ENCODE measurements at regions not wholly inside any gene's neighbourhood (a gene's known extent, or its start where the extent isn't known, plus 50 kb on each side); places are given as distances from the start of the nearest gene placed in this dataset.

DNA sequence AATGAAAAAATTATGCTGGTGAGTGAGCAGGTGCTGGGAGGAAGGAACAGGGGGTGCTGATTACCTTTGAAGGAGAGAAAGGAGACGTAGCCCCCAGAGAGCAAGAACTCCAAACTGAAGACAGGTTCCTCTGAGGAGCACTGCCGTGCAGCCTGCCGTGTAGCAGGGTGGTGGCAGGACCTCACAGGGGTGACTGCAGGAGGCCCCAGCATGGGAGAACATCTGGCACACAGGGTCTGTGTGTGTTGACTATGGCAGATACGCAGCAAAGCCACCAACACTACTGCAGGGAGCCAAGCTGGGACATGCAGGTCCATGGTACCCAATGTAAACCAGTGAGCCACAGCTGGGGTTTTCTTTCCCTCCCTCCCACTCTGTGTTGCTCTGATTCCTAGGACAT is 192.1 kb upstream of the PDE1C start:
- no peak for DNase-seq

DNA sequence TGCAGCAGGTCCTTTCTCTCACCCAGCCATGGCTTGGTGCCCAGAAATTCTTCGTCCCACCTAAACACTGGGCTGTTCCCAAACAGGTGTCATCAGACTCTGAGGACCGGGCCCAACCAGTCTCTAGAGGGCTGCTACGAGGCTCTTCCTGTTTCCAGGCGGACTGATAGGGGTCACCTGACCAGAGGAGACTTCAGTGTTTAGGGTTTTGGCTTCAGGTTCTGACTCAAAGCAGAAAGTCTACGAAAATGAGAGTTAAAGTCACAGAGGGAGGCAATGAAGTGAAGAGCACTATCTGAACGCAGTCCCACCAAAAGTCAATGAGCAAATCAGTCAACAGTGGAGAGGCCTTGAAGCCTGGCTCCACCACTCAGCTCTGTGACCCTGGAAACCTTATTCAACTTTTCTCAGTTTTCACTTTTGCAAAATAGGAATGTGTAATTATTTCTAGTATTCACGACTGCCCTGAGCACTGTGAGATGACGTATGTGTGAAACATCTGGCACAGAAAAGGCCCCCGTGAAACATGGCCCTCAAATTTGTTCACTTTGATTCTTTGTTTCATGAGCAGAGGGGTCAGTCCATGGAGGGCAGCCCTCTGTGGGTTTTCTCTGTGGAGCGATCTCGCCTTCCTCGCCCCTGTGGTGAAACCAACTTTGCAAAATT is 189.9 kb upstream of the PDE1C start:
- DNase-seq = peak; percentile 6

DNA sequence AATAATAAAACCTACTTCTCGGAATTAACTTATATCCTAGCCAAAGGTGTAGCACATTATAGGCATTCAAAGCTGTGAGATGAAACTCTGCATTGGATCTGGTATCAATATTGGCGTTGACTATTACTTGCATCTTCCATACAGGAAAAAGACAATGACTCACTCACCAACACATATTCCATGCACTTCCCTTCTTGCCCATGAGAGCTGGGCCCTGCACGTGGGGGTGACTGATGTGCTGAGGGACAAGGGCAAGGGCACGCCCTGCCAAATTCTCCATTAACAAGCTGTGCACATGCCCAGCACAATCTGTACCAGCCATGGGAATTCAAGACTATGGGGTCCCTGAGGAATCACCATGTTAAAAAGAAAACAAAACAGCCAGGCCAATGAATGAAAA is 188.1 kb upstream of the PDE1C start:
- DNase-seq = no peak

DNA sequence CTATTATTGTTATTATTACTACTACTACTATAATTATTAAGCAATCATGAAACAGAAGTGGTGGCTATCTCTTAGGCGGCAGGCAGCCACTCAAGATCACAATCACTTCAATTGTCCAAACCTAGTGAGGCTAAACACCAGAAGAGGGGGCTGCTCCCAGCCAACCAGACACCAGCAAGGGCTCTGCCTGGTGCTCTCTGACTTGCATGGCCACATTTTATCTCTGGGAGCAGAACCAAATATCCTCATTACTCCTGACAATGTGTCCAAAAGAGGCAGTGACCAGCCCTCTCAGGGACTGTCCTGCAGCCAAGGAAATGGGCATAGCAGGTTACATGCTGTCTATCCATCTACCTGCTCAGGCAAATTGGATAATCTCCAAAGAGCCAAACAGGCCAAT is 187.4 kb upstream of the PDE1C start:
- DNase-seq = no peak

DNA sequence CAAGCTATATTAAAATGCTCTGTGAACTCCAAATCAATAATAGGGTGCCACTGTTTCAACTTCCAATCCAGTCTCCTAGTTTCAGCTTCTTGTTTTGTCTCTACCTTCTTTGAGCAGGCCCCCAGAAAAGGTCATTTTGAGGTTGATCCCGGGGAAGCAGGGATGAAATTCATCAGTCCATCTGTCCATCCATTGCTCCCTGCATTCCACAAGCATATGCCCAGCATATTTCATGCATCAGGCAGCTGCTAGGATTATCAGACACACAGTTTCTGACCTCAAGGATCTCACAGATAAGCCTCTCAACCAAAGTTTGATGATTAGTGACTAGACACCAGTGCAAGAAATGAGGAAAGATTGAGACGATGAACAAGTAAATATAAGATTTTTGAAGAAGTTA is 186.6 kb upstream of the PDE1C start:
- no peak for DNase-seq

DNA sequence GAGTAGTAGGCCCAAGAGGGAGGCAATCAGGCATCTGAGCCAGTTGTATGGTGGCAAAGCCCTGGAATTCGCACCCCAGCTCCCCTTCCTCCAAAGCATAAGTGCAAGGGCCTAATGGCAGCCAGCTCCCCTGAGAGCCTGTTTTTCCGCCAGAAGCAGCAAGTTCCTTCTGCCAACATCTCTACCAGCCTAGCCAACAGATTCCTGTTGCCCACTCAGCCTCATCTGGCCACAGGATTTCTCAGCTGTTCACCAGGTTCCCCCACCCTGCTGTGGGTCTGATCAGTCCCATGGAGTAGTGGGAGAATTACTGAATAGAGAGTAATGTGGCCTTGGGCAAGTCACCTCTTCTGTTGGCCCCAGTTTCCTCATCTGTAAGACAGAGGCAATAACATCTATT is 186.2 kb upstream of the PDE1C start:
- no peak for DNase-seq

DNA sequence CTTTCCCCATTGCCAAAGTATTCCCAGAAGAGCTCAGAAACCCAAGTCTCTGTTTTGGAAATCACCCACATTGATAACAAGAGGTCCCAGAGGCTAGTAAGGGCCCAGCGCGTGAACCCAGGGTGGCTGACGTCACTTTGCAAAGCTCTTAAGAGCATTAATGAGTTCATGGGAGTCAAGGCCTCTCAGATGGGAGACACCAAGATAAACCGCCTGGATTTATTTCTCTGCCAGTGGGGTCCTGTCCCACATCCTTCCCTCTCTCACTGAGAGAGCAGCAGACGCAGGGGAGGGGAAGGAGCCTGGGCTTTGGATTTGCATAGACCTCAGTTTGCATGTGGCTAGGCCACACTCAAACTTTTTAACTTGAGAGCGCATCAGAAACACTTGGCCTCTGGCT is 184.8 kb upstream of the PDE1C start:
- no peak for DNase-seq

DNA sequence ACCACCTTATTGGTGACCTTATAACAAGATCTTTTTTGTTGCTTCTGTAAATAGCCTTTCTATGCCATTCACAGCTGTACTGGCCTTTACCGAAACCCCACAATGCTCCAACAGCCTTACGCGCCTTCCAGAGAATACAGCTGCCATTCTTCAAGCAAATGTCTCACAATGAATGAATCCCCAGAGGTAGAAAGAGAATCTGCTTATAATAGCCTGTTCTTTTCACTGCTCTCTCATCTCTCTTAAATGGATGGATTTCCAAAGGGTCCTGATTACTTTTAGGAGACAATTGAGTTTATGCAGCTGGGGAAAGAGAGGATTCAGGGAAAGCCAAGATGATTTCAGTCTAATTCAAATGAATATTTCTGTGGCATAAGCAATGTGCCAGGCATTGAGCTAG is 183.1 kb upstream of the PDE1C start:
- DNase-seq = no peak

DNA sequence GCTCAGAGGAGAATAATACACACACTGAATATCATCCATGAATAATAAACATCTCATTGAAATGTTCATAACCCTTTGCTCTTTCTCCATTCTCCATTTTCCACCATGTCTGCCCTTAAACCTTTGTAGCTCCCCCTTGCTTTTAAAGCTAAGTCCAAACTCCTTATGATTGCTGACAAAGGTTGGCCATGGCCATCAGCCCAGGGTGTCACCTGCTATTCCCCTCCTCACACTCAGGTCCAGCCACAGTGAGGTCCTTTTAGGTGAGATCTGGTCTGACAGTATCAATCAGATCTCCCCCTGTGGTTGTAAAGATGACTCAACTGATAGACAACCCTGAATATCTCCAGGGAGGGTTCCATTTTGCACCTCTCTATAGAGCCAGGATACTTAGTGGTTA is 181.5 kb upstream of the PDE1C start:
- DNase-seq = no peak

DNA sequence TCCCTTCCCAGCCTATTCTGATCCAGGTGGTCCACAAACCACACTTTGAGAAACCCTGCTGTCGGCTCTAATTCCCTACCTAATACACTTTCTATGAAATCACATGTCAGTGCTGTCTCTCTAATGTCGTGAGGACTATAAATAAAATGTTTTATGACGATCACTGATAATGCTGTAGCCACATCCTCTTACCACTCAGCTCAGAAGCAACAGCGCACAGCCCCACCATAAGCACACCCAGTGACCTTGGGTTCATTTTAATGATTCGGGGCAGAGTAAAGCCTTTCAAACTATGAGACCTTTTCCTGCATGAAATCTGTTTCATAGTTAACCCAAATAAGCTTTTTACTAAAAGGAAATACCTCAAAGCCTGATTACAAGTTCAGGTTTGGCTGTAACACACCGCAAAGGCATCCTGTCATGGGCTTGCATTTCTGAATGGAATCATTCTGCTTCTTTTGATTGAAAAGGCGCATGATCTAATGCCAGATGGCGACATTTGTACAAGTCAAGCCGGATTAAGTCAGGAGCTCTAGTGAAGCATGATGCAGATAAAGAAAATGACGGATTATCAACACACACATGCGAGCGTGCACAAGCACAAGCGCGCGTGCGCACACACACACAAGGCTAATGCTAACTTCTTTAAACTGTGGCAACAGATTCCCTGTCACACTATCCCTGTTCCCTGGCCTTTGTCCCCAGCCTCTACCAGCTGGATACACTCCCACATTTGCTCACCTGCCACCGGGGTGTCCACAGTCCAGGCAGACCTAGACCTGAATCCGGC is 180.5 kb upstream of the PDE1C start:
- no peak for DNase-seq

DNA sequence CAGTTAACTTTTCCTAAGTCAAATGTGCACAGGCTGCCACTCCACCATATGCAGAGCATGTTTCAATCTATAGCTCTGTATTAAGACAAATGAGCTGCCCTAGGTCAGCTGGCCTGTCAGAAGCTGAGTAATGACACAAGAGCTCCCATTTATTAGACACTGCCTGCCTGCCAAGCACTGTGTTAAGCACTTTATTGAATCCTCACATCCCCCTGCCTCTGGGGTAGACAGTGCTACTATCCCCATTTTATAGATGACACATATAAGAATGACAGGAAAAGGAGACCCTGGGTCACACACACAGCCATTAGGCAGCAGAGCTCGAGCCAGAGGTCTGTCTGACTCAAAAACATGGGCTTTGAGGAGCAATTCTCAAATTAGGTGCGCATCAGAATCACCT is 179.8 kb upstream of the PDE1C start:
- DNase-seq = no peak

DNA sequence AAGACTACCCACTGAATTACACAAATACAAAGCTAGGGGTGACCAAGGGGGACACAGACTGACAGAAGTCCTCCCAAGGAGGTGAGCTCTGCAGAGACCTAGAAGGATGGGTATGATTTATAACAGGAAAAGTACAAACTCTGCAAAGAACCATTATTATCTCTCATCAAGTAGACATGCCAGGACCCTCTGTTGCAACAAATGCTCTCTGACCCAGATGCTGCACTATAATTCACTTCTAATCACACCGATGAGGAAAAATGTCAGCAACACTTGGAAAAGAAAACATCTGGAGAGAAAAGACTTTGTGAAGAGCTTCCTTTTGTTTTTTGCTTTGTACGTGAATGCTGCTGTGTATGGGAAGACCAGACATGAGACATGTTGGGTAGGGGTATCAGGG is 178.3 kb upstream of the PDE1C start:
- DNase-seq = no peak

DNA sequence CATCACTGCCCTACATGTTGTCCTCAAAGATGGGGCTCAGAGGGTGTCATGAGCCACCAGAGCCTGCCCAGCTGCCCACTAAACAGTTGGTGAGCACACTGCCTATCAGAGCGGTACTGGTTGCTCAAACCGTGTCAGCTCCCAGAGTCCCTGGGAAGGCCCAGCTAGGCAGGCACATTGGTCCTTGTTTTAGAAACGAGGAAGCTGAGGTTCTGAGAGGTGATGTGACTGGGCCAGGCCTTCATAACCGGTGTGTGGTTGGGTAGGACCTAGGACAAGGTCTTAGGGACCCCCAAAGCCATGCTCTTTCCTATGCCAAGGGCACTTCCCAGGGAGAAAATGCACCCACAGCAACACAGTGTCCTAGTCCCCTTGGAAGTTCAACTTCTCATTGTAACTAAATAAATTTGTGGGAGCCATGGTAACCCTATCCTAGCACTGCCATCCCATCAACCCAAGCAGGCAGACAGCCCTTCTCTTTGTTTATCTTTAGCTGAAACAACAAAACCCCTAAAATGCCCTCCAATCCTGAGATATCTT is 174.7 kb upstream of the PDE1C start:
- DNase-seq = no peak

DNA sequence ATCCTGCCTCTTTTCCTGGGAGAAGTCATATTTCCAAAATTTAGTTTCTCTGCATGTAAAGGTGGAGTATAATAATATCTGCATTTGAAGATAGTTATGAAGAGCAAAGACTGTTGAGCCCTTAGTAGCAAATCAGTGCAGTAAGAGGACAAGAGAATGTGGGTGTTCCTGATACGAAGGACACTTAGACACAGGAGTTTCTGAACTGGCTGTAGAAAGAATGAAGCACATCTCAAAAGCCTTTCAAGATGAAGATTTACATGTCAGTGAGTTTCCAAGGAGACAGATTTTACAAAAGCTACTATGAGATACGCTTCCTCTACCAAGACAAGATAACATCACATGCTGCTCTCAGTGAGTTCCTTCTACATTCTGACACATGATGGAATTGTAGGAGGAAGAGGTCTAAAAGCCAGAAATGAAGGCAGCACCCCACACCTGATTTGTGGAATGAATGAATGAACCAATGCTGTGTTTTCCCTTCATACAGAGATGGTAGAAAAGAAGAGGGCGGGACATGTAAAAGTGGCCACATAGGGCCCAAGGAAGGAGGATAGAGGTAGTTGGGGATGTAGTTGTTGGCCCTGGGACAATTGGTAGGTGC is 173.6 kb upstream of the PDE1C start:
- DNase-seq = no peak

DNA sequence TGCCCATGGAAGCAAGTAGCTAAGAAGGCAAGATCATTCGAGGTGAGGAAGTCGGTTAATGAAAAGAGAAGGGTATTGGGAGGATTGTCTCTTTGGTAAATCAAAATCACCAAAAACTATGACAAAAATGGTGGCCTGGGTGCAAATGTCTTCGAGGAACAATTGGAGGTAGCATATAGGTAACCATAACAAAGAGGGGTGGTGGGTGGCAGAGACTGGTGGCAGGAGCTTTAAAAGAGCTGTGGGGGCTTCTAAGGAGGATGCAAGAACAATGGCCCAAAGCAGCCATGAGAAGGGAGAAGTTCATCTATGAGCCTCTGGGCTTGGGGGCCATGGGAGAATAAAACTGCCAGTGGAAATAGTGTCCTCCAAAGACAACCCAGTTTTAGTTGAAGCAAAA is 172.2 kb upstream of the PDE1C start:
- no peak for DNase-seq

DNA sequence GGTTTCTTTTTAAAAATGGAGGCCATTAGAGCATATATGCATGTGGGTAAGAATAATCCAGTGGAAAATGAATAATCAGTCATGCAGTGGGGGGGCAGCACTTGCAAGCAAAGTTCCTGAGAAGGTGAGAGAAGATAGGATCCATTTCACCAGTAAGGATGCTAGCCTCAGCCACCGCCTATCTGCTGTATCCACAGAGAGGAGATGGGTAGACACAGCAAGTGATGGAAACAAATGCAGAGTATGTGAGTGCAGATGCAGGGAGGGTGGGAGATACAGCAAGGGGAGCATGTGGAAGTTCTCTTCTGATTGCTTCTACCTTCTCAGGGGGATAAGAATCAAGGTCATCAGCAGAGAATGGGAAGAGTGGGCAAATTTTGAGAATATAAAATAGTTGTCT is 171.4 kb upstream of the PDE1C start:
- no peak for DNase-seq

DNA sequence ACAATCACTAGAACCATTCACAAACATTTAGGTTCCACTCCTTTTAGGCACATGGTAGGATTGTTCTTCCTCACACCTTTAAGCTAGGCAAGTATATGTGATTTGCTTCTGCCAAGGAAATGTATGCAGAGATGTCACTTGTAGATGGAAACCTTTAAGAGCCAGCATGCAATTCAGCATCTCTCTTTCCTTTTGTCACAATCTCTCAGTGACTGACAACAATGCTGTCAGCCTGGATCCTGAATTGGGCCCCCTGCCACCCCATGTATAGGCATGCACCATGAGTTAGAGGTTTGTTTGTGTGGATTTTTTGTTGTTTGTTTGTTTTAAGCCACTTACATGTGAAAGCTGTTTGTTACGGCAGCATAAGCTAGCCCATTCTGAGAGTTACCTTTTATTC is 169.6 kb upstream of the PDE1C start:
- DNase-seq = no peak

DNA sequence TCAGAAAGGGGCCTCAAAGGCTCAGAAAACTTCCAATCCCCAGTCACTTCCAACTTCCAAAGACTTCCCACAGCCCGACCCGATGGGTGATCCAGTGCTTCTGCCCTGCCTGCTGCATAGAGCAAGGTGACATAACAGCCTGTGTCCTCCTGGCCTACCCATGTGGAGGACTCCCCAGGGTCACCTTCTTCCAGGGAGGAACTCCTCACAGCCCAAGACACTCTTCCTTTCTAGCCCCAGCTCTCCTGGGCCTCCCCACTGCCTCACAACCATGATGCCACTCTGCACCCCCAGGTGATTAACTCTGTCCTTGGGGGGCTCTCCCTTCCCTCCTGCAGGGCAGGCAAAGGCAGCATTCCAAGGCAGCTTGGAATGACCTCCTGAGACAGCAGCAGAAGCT is 158.4 kb upstream of the PDE1C start:
- no peak for DNase-seq

DNA sequence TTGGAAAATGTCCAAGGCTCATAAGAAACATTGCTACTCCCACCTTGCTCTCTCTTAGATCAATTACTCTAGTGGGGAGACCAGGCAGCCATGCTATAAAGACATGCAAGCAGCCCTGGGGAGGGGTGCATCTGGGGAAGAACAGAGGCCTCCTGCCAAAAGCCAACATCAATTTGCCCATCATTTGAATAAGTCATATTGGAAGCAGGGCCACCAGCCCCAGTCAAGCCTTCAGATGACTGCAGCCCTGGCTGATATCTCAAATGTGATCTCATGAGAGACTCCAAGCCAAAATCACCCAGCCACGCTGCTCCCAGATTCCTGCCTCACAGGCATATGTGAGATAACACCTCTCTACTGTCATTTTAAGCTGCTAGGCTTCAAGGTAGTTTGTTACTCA is 157.5 kb upstream of the PDE1C start:
- no peak for DNase-seq

DNA sequence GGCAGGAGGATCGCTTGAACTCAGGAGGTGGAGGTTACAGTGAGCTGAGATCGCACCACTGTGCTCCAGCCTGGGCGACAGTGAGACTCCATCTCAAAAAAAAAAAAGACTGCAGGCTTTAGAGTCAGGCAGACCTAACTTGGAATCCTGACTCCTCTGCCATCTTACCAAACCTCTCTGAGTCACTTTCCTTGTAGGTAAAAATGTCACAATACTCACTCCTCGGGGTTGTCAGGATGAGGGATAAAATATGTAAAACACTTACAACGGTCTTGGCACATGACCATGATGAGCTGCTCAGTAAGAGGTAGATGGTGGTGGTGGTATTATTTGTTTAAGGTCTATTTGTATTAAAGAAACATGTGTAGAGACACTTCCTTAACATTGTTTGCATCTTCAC is 154.1 kb upstream of the PDE1C start:
- DNase-seq = no peak

DNA sequence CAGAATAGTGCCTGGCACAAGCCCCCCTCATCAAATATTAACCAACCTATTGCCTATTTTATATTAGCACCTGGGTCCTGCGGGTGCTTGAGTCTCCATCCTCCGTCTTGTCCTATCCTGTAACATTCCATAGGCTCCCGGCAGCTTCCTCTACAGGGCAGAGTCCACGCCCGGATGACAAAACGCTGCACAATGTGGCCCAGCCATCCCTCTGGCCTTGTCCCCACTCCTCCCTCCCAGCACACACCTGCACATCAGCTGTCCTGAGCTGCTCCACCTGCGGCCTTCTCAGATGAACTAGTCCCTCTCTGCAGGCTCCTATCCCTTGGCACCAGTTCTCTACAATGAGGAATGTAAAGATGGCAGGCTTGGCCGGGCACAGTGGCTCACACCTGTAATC is 153.5 kb upstream of the PDE1C start:
- no peak for DNase-seq

DNA sequence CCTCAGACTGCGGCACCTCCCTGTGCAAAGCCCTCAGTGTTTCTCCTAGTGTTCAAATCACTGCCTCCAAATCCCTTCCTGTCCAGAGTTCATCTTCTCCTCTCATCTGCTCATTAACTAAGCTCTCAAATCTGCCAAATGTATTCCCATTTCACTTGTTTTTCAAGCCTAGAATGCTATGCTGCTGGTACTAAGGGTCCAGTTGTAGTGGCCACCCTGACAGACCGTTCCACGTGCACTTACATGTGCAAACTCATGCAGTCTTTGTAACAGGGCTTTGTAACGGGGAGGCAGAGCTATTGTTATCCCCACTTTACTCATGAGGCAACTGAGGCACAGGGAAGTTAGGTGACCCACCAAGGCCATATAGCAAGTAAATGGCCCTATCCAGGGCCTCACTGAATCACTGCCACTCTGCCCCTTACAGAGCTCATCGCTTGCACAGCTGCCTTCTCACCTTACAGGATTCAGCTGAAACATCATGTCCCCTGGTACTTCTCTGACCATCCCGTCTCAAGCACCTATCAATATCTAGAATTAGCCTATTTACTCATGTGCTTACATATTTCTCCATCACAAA is 153.0 kb upstream of the PDE1C start:
- DNase-seq = no peak

DNA sequence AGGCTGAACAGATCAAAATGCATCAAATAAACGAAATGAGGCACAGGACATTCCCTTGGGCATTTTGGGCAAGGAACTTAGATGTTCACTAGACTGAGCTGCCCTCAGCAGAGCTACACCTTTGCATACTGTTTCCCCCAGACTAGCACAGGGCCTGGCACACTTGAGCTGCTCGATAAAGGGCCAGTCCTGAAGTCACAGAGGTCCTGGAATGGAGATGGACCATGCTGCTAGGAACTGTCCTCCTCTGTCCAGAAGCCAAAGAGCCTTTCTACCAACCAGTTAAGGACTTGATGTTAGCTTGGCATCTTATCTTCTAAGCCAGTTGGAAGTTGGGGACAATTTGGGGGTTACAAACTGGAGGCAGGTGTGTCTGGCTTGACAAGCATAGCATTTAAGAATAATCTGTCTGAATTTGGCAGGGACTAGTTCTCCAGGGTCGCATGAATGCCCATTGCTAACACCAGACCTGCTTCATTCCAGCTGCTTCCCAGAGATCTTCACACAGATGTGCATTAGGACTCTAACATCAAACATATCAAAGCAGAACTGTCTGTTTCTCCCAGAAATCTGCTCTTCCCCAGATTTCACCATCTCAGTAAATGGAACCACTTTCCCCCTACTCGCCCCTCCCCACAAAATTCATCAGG is 152.2 kb upstream of the PDE1C start:
- no peak for DNase-seq

Data from DMS79 treated with DMSO at 0.1 percent for 48 hours (cell line).